Activated T-cell treated with anti-CD3 and anti-CD28 coated beads, Interleukin-2, amount 50 U/mL, for 1 hour (primary cell): ENCODE measurements at regions not wholly inside any gene's neighbourhood (a gene's known extent, or its start where the extent isn't known, plus 50 kb on each side); places are given as distances from the start of the nearest gene placed in this dataset.

Source experiments
- DNase-seq: peaks from one replicate; pipeline ENCODE4 v3.0.0-alpha.2; 2020

GRCh38 chr5:3736926-3737325, 141.3 kb downstream of the IRX1 start:
- DNase-seq: no peak

- DNase-seq: no peak
These were observed 143.3 kb downstream of the IRX1 start for GRCh38 chr5:3738919-3739318.

DNA sequence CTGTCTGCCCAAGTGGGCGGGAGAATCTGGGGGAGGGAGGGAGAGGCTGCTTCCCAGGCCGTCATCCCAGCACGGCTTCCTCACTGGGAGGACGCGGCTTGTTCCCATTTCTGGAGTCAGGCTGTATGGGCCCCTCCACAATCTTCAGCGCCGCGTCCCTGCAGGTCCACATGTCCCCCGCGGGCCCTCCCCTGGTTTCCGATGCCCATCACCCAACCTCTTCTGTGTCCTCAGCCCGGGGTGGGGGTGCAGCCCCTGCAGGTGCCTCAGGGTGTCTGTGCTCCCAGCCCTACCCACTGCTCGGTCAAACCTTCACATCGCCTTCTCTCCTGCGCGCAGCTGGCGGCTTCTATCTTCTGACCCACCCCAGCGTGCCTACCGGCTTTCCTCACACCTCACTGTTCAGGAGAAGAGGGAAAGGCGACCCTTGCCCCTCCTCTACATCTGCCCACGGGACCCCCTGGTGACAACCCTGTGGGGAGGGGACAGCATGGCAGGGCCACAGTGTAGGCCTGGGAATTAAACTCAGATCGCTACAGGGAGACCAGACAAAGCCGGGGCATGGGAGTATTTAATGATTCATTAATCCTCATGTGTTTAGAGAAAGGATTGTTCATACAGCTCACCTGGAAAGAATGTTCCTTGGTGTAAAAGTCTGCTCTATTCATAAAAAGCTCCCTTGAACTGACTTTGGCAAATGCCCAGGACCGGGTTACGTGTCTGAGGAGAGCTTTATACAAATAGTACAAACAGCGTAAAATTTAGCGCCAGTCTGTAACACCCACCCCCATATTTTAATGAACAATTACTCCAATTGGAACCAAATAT, 145.1 kb downstream of the IRX1 start:
- no peak for DNase-seq

- DNase-seq: no peak
These were observed 145.7 kb downstream of the IRX1 start for GRCh38 chr5:3741374-3741770.

GRCh38 chr5:3742750-3743149, 147.1 kb downstream of the IRX1 start:
- DNase-seq: no peak

DNA sequence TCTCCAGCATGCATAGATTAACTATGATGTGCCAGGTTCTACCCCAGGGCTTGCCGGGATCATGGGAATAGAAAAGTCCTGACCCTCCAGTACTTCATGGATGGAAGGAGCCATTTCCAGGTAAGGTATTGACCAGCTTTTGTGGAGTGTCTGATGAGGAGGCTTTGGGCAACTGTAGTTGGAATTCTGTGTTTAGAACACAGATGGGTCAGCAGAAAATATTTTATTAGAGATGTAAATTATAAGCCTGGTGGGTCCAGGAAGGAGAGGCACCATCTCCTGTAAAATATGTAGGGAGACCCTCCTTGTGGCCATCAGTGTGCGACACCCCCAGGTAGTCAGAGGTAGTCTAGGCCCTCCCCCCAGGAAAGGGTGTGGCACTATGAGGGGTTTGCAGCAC, 156.2 kb downstream of the IRX1 start:
- no peak for DNase-seq

GRCh38 chr5:3778000-3778550, 182.4 kb downstream of the IRX1 start:
- DNase-seq: no peak

- DNase-seq: no peak
These were observed 183.3 kb downstream of the IRX1 start for GRCh38 chr5:3778945-3779344.

- DNase-seq: no peak
These were observed 184.6 kb downstream of the IRX1 start for GRCh38 chr5:3780278-3780677.

DNA sequence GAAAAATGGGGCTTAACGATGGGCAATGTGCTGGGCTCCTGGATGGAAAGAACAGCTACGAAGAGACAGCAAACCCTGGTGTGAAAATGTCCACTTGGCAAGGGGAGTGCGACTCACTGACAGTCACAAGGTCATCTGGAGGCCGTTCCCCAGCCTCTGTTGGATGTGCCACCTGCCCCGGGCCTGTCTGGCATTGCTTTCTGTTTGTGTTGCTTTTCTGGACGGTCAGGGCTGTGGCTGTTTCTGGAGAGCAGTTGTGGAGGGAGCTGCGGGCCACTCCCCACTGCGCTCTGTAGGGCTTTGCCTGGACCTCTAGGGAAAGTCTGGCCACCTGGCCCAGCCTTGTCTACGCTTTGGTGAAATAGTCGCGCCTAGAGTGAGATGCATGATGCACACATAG, 185.3 kb downstream of the IRX1 start:
- no peak for DNase-seq

GRCh38 chr5:3784854-3785253, 189.2 kb downstream of the IRX1 start:
- no peak for DNase-seq

GRCh38 chr5:3786165-3786564, 190.5 kb downstream of the IRX1 start:
- DNase-seq: no peak

GRCh38 chr5:3786891-3787430, 191.3 kb downstream of the IRX1 start:
- DNase-seq: no peak

DNA sequence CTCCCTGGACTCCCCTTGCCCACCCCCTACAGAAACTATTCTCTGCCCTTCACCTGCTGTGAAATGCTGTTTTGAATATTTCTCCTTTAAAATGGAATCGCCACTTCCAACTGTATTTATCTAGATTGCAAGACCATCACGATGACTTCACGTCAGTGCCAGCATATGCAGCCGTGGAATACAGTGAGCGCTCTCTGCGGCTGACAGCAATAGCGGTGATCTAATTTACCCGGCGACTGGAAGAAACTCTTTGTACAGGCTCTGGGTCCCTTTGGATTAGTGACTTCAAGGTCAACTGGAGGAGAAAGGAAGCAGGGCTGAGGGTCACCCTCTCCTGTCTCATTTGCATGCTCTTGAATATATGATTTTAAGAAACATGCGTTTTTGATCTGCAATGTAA, 192.0 kb downstream of the IRX1 start:
- DNase-seq: no peak

DNA sequence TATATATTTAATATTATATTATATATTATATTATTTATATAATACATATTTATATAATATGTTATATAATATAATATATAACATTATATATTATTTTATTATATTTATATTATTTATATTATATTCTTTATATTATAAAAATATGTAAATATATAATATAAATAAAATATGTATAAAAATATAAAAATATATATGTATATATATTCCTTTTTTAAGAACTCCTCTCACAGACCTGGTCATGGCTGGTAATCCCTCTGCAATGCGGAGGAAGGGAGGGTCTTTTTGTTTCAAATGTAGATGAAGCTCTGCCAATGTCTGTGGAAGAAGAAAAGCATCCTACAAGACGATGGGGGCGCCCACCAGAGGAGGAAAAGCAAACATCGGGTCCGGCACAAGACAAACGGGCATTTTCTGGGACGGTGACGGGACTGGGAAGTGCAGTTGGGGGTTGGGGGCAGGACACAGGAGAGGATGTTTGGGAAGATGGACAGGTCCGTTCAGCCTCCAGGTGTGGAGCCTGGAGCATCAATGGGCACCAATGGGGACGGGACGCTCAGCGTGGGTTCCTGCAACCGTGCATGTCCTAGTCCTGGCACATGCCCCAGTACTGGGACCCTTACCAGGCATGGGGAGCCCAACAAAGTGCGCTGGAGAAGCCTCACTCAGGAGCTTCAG, 194.0 kb downstream of the IRX1 start:
- no peak for DNase-seq

DNA sequence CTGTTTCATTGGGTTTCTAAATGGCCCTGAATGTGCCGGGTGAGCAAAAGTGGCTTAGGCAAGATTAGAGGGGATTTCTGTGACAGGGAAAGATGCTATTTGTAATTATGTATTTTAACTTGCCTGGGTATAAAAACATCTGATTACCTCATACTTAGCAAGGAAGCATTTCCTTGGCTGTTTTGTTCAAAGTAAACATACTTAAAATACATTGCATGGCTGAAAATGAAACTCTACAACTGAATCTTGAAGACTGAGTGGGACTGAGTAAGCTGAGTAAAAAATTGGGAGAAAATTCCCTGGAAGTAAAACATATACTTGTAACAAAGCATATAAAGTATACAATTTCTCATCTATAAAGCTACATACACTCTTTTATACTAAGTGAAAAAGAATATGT, 197.5 kb downstream of the IRX1 start:
- no peak for DNase-seq

DNA sequence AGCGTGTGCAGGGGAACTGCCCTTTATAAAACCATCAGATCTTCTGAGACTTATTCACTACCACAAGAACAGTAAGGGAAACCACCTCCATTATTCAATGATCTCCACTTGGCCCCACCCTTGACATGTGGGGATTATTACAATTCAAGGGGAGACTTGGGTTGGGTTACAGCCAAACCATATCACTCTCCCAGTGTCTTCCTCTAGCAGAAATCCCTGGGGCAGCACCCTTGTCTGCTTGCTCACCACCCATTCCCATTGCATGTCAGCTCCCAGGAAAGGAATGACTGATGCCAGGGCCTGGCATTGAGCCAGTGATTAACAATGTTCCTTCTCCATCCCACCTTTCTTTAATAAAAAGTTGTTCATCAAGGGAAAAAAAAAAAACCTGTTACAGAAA, 199.0 kb downstream of the IRX1 start:
- DNase-seq: no peak

- DNase-seq: no peak
These were observed 201.1 kb downstream of the IRX1 start for GRCh38 chr5:3796736-3797135.

GRCh38 chr5:3801967-3802366, 206.3 kb downstream of the IRX1 start:
- no peak for DNase-seq

DNA sequence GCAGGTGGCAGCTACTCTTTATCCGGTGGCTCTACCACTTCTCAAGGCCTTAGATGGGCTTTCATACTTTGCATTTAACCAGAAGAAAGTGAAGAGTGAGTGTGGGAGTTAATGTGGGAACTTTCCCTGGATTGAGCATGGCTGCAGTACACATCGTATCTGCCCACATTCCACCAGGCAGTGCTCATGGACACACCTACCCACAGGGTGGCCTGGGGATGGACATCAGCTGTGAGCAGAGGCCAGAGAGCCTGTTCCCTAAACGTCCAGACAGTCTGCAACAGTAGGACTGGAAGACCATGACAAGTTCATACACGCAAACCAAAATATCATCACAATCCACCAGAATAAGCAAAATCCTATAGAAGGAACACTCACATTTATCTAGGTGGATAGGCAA, 213.8 kb downstream of the IRX1 start:
- DNase-seq: no peak

DNA sequence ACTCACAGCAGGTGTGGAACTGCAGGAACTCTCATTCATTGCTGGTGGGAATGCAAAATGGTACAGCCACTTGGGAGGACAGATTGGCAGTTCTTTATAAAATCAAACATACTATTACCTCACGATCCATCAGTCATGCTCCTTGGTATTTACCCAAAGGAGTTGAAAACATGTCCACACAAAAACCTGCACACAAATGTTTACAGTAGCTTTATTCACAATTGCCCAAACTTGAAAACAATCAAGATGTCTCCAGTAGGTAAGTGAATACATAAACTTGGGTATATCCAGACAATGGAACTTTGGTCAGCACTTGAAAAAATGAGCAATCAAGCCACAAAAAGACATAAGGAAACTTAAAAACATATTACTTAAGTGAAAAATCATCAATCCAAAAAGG, 215.5 kb downstream of the IRX1 start:
- no peak for DNase-seq

GRCh38 chr5:3818624-3819023, 223.0 kb downstream of the IRX1 start:
- no peak for DNase-seq

DNA sequence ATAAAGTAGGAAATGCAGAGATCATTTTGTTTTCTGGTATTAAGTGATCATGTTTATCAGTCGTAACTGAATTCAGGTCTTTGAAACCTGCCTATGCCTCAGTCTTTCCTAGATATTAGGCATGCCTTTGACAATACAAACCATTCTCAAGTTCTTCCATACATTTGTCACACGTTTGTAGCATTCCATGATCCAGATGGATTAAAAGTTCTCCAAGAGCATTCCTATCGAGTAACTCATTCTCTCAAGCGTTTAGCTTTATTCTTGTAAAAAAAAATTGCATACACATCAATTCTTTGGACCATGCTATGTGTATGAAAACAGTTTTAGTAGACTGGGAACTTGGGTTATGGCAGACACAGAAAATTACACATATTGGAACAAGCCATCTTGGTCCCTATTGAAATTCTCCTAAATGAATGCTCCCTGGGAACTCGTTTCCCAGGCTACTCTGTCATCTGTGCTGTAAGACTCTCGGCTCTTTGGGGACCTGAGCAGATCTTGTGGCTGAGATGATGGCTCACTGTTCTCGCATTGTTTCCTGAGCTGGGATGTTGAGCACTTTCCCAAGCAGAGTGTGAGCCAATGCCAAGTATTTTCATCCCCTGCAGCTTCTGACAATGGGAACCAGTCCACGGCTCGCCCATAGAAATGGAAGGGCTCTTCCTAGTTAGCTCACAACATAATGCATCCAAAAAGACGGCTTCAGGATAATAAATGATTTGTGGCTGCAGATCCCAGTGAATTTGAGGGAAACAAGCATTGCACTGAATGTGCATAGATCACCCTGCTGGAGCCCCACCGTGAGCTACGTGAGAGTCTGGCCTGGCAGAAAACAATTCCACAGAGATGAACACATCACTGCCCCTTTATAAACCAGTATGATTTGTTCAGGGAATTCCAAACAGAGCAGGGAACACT, 230.2 kb downstream of the IRX1 start:
- no peak for DNase-seq
